Stimulated activated memory B cell treated with anti-CD40 and anti-IgM and Interleukin-4, amounts not matched to agents 10 μg/mL and 1 μg/mL and 100 μg/mL, for 72 hours (primary cell): ENCODE measurements at regions not wholly inside any gene's neighbourhood (a gene's known extent, or its start where the extent isn't known, plus 50 kb on each side); places are given as distances from the start of the nearest gene placed in this dataset.
"Not testable (repeated sequence)": the region's sequence is repeated elsewhere in the genome, so short reads cannot be mapped to it uniquely, and the experiment has no call there.

Experiments
- ATAC-seq: fragments of 150-1000 bp; cut with Tn5 transposase; 2 replicates; pipeline ENCODE4 v1.10.0; 2021
- H3K27ac Mint-ChIP-seq: one replicate; pipeline ENCODE4 v1.8.0; 2022; ENCODE audit warnings: mild to moderate bottlenecking, mixed read lengths
- H3K27me3 Mint-ChIP-seq: one replicate; pipeline ENCODE4 v1.8.0; 2022; ENCODE audit warnings: mixed read lengths
- H3K36me3 Mint-ChIP-seq: one replicate; pipeline ENCODE4 v1.8.0; 2022; ENCODE audit warnings: mixed read lengths
- H3K4me1 Mint-ChIP-seq: one replicate; pipeline ENCODE4 v1.8.0; 2022; ENCODE audit warnings: mixed read lengths
- H3K4me3 Mint-ChIP-seq: one replicate; pipeline ENCODE4 v1.8.0; 2022; ENCODE audit warnings: mild to moderate bottlenecking, moderate library complexity, mixed read lengths
- H3K9me3 Mint-ChIP-seq: one replicate; pipeline ENCODE4 v1.8.0; 2022; ENCODE audit warnings: mixed read lengths

DNA sequence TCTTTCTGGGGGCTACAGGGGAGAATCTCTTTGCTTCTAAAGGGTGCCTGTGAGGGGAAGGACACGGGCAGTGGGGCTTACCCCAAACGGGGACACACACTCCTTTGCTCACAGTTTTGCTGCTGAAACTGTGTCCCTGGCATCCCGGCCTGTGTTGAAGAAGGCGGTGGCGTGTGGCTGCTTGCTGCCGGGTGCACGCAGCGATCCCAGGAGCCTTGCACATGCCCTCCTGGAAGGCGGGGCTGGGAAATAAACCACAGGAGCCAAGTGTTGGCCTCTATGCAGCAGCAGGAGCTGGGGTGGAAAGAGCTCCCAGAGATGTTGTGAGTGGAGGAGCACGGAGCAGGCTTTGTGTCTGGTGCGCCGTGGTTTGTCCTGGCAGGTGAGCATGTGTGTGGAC is 131.0 kb upstream of the CIBAR2 start:
- Mint-ChIP-seq H3K4me1 (peaks cover 7% of the 10 kb centered on the region), H3K9me3 (no peaks in the 10 kb centered on the region), H3K36me3 (no peaks in the 10 kb centered on the region), H3K27me3 (peaks cover 73% of the 10 kb centered on the region), H3K4me3 (no peak overlapping the region), H3K27ac (no peak overlapping the region)
- no peak for ATAC-seq

DNA sequence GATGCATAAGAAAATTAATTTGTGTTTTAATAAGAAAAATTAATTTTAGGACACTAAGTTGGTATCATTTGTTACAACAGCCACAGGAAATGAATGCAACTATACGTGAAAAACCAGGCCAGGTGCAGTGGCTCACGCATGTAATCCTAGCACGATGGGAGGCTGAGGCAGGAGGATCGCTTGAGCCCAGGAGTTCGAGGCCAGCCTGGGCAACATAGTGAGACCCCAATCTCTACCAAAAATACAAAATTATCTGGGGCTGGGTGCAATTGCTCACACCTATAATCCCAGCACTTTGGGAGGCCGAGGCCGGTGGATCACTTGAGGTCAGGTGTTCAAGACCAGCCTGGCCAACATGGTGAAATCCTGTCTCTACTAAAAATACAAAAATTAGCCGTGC is 132.2 kb upstream of the CIBAR2 start:
- not testable (repeated sequence) for H3K4me1 Mint-ChIP-seq, H3K27ac Mint-ChIP-seq, H3K36me3 Mint-ChIP-seq, H3K9me3 Mint-ChIP-seq, ATAC-seq, H3K4me3 Mint-ChIP-seq
- peaks cover 68% of the 10 kb centered on the region for H3K27me3 Mint-ChIP-seq

DNA sequence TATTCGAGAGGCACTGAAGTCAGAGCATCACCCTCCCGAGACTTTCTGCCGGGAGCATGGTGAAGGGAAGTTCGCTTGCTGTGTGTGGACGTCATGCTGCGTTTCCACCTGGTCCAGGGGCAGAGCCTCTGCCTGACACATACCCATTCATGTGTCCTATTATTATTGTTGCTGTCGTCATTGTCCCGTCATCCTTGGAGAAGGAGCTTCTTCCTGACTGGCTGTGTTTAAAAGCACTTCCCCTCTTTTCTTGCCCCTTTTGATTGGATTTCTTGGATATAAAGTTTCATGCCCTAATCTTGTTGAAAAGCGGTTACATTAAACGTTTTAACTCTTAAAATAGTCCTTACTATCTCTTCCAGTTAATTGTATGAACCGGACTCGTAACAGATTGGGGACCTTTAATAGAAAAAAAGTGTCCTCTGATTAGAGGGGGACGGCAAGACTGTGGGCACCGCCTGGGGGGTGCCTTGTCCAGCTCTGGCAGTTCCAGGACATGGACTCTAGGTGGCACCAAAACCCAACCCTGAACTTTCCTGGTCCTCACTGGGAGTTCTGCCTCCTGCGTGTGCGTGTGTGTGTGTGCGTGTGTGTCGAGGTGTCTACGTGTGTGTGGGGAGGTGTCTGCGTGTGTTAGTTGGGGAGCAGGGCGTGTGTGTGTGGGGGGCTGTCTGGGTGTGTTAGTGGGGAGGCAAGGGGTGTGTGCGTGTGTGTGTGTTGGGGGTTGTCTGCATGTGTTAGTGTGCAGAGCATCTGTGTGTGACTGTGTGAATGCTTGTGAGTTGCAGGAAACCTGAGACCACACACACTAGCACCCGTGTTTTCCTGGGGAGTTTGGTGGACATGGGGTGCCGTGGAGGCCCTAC is 133.3 kb upstream of the CIBAR2 start:
- Mint-ChIP-seq H3K4me3 (no peak overlapping the region), H3K27ac (no peak overlapping the region), H3K9me3 (no peaks in the 10 kb centered on the region), H3K27me3 (peaks cover 57% of the 10 kb centered on the region), H3K36me3 (no peaks in the 10 kb centered on the region), H3K4me1 (peaks cover 7% of the 10 kb centered on the region)
- peak; percentile 53 for ATAC-seq

DNA sequence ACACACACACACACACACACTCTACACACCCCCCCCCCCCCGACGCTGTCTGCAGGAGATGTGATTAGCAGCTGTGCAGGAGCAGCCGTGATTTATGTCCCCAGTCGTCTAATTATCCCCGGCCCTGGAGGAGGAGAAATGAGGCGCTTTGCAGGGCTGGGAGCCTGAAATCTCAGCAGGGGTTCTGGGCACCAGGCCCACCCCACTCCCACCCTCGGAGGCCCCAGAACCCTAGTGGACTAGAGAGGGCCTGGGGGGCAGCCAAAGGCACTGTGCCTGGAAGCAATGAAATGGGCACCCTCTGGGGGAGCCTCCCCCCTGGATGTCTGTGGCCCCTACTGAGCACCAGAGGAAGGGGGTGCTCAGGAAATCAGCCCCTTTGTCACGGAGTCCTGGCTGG is 134.2 kb upstream of the CIBAR2 start:
- no peak overlapping the region for H3K27ac Mint-ChIP-seq
- ATAC-seq: no peak
- H3K4me1 Mint-ChIP-seq: peaks cover 7% of the 10 kb centered on the region
- H3K4me3 Mint-ChIP-seq: no peak overlapping the region
- H3K27me3 Mint-ChIP-seq: peaks cover 56% of the 10 kb centered on the region
- H3K36me3 Mint-ChIP-seq: no peaks in the 10 kb centered on the region
- H3K9me3 Mint-ChIP-seq: no peaks in the 10 kb centered on the region

DNA sequence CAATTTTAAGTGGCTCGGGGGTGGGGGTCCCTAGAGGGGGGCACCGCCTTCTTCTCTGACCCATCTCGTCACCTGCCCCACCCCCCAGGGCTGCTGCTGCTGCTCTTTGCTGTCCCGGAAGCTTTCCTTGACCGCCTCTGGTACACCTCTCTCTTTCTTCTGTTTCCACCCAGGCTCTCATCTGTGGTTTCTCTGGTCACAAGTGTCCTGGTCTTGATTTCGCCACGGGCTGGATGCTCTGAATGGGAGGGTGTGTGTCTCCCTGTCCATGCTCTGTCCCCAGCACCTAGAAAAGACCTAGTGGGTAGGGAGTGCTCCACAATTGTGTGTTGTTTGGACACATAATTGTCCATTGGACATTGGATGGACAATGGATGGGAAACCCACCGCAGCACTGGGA is 134.7 kb upstream of the CIBAR2 start:
- Mint-ChIP-seq H3K27ac (no peak overlapping the region), H3K9me3 (no peaks in the 10 kb centered on the region), H3K4me1 (peaks cover 7% of the 10 kb centered on the region), H3K4me3 (no peak overlapping the region), H3K36me3 (no peaks in the 10 kb centered on the region), H3K27me3 (peaks cover 59% of the 10 kb centered on the region)
- no peak for ATAC-seq

DNA sequence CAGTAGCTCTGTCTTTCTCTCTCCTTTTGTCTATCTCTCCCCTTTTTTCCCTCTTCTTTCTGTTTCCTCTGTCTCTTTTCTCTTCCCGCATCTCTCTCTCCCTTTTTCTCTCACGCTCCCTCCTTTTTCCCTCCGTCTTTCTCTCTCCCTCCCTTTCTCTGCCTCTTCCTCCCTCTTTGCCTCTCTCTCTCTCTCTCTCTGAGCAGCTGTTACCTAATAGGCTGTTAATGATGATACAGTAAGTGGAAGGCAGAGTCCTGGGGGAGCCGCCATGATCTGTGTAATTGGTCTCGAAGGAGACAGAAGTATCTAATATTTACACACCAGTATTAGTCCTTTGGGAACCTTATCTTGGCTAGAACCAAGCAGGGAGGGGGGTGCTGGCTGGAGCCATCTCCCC is 136.1 kb upstream of the CIBAR2 start:
- ATAC-seq: no peak
- H3K27me3 Mint-ChIP-seq: peaks cover 55% of the 10 kb centered on the region
- H3K9me3 Mint-ChIP-seq: no peaks in the 10 kb centered on the region
- H3K4me1 Mint-ChIP-seq: peaks cover 7% of the 10 kb centered on the region
- H3K27ac Mint-ChIP-seq: no peak overlapping the region
- no peaks in the 10 kb centered on the region for H3K36me3 Mint-ChIP-seq
- H3K4me3 Mint-ChIP-seq: no peak overlapping the region

DNA sequence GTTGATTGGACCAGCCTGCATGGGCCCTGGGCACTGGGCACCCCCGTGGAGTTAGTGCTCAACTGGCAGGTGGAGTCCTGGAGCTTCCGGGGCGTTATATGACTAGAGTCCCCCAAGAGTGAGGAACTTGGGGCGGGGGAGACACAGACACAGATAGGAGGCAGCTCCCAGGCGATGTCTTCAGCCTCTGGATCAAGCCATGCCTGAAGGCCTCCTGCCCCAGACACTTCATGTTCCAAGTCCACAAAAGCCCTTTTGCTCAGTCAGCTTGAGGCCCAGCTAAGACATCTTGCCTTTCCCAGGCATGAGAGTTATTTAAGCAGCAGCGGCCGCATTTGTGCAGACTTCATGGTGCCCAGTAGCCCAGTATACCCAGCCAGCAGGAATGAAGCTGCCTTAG is 136.6 kb upstream of the CIBAR2 start:
- no peaks in the 10 kb centered on the region for H3K9me3 Mint-ChIP-seq
- no peaks in the 10 kb centered on the region for H3K36me3 Mint-ChIP-seq
- peaks cover 7% of the 10 kb centered on the region for H3K4me1 Mint-ChIP-seq
- H3K4me3 Mint-ChIP-seq: no peak overlapping the region
- H3K27ac Mint-ChIP-seq: no peak overlapping the region
- H3K27me3 Mint-ChIP-seq: peaks cover 55% of the 10 kb centered on the region
- ATAC-seq: no peak

DNA sequence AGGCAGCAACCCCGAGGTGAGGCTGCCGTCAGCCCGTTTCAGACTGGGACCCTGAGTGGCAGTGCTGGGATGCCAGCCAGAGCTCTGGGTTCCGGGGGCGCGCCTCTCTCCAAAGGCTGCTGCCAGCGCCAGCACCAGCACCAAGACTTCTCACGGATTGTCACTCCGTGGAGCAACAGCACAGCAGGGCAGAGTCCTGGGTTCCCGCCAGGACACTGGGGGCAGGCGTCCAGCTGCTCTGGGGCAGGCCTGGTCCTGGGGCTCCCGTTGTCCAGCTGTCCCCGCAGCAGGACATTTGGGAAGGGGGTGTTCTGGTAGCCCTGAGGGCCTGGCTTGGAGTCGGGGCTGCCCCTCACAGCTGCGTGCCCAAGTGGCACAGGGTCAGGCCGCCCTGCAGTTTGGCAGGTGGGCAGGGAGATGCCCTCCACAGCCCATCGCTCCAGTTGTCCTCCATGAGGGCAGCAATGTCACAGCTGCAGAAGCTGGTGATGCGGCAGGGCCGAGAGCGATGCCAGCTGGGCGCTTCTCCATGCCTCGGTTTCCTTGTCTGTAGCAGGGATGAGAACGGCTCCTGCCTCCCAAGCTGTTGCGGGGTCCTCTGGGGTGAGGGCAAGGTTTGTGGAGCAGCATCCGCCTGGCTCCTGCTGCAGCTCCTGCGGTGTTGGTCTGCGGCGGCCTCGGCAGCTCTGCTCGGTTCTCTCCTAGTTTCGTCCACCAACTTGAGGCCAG is 137.3 kb upstream of the CIBAR2 start:
- no peak overlapping the region for H3K4me3 Mint-ChIP-seq
- H3K27me3 Mint-ChIP-seq: peaks cover 59% of the 10 kb centered on the region
- H3K27ac Mint-ChIP-seq: no peak overlapping the region
- H3K9me3 Mint-ChIP-seq: no peaks in the 10 kb centered on the region
- H3K4me1 Mint-ChIP-seq: peaks cover 7% of the 10 kb centered on the region
- no peak for ATAC-seq
- H3K36me3 Mint-ChIP-seq: no peaks in the 10 kb centered on the region

DNA sequence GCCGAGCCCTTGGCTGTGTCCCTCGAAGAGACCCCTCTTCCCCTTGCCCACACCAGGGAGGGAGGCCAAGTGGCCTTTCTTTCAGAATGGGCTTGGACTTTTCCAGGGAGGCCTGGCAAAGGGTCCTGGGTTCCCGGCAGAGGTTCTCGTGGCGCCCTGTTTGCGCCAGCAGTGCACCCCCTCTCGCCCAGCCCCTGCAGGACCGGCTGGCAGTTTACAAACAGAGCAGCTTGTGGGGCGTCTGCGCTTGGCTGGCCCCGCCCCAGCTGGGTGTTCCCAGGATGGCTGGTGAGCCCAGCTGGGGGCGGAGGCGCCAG is 137.8 kb upstream of the CIBAR2 start:
- Mint-ChIP-seq H3K4me3 (no peak overlapping the region), H3K27me3 (peaks cover 59% of the 10 kb centered on the region), H3K36me3 (no peaks in the 10 kb centered on the region), H3K4me1 (peaks cover 7% of the 10 kb centered on the region), H3K27ac (no peak overlapping the region), H3K9me3 (no peaks in the 10 kb centered on the region)
- no peak for ATAC-seq

DNA sequence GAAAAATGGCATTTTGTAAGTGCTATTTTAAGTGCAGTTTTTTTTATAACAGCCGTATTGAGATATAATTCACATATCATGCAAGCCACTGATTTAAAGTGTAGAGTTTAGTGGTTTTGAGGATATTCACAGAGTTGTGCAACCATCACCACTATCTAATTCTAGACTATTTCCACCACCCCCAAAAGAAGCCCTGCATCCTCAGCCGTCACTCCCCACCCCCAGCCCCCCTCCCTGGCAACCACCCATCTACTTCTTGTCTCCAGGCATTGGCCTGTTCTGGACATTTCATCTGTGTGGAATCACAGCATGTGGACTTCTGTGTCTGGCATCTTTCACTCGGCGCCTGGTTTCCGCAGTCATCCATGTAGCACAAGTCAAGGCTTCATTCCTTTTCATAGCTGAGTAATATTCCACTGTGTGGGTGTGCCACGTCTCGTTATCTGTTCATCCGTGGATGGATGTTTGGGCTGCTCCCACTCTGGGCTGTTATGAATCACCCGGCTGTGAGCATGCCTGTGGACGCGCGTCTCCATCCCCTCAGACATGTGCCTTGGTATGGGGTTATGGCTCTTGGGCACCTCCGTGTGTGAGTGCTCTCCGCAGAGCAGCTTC is 138.4 kb upstream of the CIBAR2 start:
- no peak for ATAC-seq
- Mint-ChIP-seq H3K9me3 (no peaks in the 10 kb centered on the region), H3K36me3 (no peaks in the 10 kb centered on the region), H3K27me3 (peaks cover 53% of the 10 kb centered on the region), H3K4me3 (no peak overlapping the region), H3K27ac (no peak overlapping the region), H3K4me1 (peaks cover 3% of the 10 kb centered on the region)

DNA sequence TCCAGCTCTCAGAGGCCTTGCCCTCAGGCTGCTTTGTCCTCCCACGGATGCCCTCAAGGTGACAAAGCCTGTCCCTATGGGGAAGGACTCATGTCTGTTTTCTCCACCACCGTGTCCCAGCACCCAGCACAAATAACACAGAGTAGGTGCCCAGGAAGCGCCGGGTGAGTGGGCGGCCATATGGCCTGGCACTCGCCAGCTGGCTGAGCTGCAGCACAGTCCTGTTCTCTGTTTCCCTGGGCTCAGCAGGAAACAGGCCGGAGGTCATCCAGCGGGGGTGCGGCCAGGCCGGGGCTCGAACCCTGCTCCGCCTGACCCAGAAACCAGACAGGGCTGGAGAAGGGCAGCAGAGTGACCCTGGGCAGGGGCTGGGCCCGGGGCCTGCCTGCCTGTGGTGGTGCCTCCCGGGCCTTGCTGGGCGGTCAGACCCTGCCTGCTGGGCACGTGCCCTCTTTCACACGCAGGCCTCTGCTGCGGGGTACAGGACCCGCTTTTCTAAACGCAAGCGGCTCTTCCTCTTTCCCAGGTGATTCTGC is 139.0 kb upstream of the CIBAR2 start:
- Mint-ChIP-seq H3K36me3 (no peaks in the 10 kb centered on the region), H3K27me3 (peaks cover 49% of the 10 kb centered on the region), H3K4me1 (no peaks in the 10 kb centered on the region), H3K9me3 (no peaks in the 10 kb centered on the region), H3K27ac (no peak overlapping the region), H3K4me3 (no peak overlapping the region)
- peak; percentile 5 for ATAC-seq

DNA sequence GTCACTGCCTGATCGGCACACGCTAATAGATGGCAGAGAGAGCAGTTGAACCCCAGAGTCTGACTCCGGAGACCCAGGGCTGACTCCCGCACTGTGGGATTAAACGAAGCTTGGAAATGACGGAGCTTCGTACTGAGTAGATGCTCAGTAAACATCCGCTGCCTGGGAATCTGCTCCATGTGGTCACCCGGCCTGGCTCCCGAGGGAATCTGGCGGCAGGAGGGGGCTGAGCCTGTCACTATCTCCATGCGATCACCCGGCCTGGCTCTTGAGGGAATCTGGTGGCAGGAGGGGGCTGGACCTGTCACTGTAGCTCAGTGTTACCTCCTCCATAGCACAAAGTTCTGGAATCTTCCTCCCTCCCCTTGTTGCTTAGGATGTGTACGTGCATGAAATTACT is 139.7 kb upstream of the CIBAR2 start:
- no peak for ATAC-seq
- no peaks in the 10 kb centered on the region for H3K9me3 Mint-ChIP-seq
- H3K27ac Mint-ChIP-seq: no peak overlapping the region
- H3K4me3 Mint-ChIP-seq: no peak overlapping the region
- H3K27me3 Mint-ChIP-seq: peaks cover 52% of the 10 kb centered on the region
- H3K36me3 Mint-ChIP-seq: no peaks in the 10 kb centered on the region
- H3K4me1 Mint-ChIP-seq: no peaks in the 10 kb centered on the region

DNA sequence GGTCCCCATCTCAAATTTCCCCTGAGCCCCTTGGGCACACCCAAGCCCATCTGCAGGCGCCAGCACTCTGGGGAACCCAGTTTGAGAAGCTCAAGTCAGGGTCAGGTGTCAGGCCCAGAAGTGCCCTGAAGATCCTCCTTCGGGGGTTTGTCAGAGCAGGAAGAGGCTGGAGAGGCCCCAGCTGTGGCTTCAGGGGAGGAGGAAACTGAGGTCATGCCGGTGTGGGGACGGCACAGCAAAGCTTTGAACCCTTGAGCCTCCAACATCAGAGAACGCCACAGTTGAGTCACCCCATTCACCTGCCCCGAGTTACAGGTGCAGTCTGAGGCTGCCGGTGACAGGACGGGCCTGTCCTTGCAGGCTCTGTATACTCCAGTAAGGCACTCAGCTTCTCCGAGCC is 140.2 kb upstream of the CIBAR2 start:
- Mint-ChIP-seq H3K27ac (no peak overlapping the region), H3K4me3 (no peak overlapping the region), H3K36me3 (no peaks in the 10 kb centered on the region)

DNA sequence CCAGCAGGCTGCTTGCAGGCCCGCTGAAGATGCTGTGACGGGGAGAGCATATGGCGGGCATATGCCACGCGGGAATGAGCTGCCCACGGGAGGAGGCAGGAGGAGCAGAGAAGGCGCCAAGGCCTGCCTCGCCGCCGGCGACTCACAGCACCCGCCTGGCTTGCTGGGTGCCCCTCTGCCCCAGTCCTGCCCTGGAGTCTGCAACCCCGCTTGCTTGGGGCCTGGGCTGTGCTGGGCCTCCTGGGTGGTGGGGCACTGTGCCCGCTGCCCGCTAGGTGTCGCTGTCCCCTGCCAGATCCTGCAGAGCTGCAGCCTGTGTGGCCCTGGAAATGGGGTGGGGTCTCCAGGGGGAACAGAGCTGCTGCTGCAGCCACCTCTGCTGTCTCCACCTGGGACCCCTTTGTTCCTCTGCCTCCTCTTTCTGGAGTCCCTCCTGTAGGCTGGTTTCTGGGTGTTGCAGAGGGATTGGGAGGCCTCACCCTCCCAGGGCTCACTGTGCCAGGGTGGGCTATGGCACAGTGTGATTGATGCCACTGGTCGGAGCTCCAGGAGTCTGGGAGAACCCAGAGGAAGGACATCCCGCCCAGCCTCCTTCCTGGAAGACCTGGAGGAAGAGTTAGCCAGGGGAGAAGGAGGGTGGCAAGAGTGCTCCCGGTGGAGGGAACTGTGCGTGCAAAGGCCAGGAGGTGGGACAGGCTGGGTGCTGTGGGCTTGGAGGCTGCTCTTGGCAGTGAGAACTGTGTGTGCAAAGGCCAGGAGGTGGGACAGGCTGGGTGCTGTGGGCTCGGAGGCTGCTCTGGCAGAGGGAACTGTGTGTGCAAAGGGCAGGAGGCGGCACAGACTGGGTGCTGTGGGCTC is 141.0 kb upstream of the CIBAR2 start:
- no peaks in the 10 kb centered on the region for H3K36me3 Mint-ChIP-seq
- H3K27ac Mint-ChIP-seq: no peak overlapping the region
- no peak overlapping the region for H3K4me3 Mint-ChIP-seq
- no peaks in the 10 kb centered on the region for H3K9me3 Mint-ChIP-seq
- no peaks in the 10 kb centered on the region for H3K4me1 Mint-ChIP-seq
- peaks cover 52% of the 10 kb centered on the region for H3K27me3 Mint-ChIP-seq
- ATAC-seq: peak; percentile 75

More for the DNA sequence above, 140.2 kb upstream of the CIBAR2 start:
- Mint-ChIP-seq H3K27me3 (peaks cover 52% of the 10 kb centered on the region), H3K4me1 (no peaks in the 10 kb centered on the region), H3K9me3 (no peaks in the 10 kb centered on the region)
- ATAC-seq: no peak

DNA sequence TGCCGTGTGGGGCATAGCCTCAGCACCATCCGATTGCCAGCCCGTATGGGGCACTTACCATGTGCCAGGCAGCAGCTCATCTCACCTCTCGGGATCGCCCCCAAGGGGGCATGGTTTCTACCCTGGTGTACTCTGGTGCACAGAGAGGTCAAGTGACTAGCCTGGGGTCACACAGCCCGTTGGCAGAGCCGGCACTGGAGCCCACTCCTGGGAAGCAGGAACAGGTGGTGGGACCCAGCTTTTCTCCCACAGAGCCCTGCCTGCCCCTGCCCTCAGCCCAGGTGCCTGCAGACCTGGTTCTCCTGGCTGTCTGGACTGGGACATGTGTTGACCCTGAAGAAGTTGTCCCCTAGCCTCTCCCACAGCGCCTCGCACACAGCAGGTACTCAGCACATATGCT is 141.8 kb upstream of the CIBAR2 start:
- H3K4me1 Mint-ChIP-seq: peaks cover 6% of the 10 kb centered on the region
- H3K36me3 Mint-ChIP-seq: no peaks in the 10 kb centered on the region
- no peaks in the 10 kb centered on the region for H3K9me3 Mint-ChIP-seq
- no peak for ATAC-seq
- no peak overlapping the region for H3K27ac Mint-ChIP-seq
- peaks cover 53% of the 10 kb centered on the region for H3K27me3 Mint-ChIP-seq
- H3K4me3 Mint-ChIP-seq: no peak overlapping the region
